HCT116 (cell line): ENCODE measurements at regions not wholly inside any gene's neighbourhood (a gene's known extent, or its start where the extent isn't known, plus 50 kb on each side); places are given as distances from the start of the nearest gene placed in this dataset.

Experiments used
- ATAC-seq: fragments of 200-7000 bp; cut with Tn5 transposase; 2 replicates; pipeline ENCODE4 v1.9.1; 2020; ENCODE audit warnings: mild to moderate bottlenecking, moderate library complexity
- BruUV-seq: library from RNA; stranded (reverse); fragments of 400-500 nt; replicated peaks from 2 replicates; lab custom pipeline; 2021; lab: Mats Ljungman, UMichigan
- CTCF ChIA-PET: fragments of 300-600 bp; sonication (Branson Sonifier 250); formaldehyde crosslinking; loops from one replicate; lab custom pipeline; 2021; ENCODE audit warnings: antibody characterized with exemption; lab: Charles Lee
- POLR2A ChIA-PET: fragments of 300-600, 350-600 bp; sonication (Branson Sonifier 250); formaldehyde crosslinking; loops from one replicate; lab custom pipeline; 2021; ENCODE audit warnings: antibody characterized with exemption; lab: Charles Lee
- RAD21 ChIA-PET, 2 experiments: fragments of 300-600 bp; sonication (Branson Sonifier 250); formaldehyde crosslinking; loops; one replicate each; lab custom pipeline; 2023; ENCODE audit warnings: low total read pairs in 2 of 2; ENCODE audit not compliant: uncharacterized antibody in 2 of 2, unreplicated experiment in 2 of 2, low non-redundant PET in 1 of 2; lab: Charles Lee
- DNase-seq: peaks from one replicate; pipeline ENCODE4 v3.0.0-alpha.2; 2010; ENCODE audit warnings: low read depth, low spot score
- H2AFZ ChIP-seq: fragments of 200-600 bp; shearing (Covaris generic), sonication (generic); 2 replicates; pipeline ENCODE4 v1.6.1; 2017; ENCODE audit warnings: low read depth, mixed run types, mixed read lengths, antibody characterized with exemption, low read length; ENCODE audit not compliant: poor library complexity, severe bottlenecking
- H3K27ac ChIP-seq: 2 replicates; pipeline ENCODE4 v1.5.1; 2012; ENCODE audit warnings: low read depth, low read length
- H3K27me3 ChIP-seq: fragments of 200-600 bp; sonication (generic); 2 replicates; pipeline ENCODE4 v1.6.1; 2016; ENCODE audit warnings: mixed run types, low read length, mixed read lengths; ENCODE audit not compliant: insufficient read depth
- H3K36me3 ChIP-seq, 2 experiments: fragments of 200-500 bp in 1 of 2; fragments of 200-600 bp in 1 of 2; sonication (Bioruptor generic) in 1 of 2; sonication (generic) in 1 of 2; 2 replicates each; pipeline versions ENCODE4 v1.5.1 to v1.6.1; 2014 to 2016; ENCODE audit warnings: low read length in 2 of 2, inconsistent platforms in 1 of 2, mixed read lengths in 1 of 2, mixed run types in 1 of 2; ENCODE audit not compliant: insufficient read depth in 2 of 2, control insufficient read depth in 1 of 2
- H3K4me1 ChIP-seq, 2 experiments: fragments of 200-600 bp in 1 of 2; sonication (generic) in 1 of 2; 2 replicates each; pipeline versions ENCODE4 v1.5.1 to v1.6.1; 2012 to 2017; ENCODE audit warnings: low read length in 2 of 2, inconsistent platforms in 1 of 2, mild to moderate bottlenecking in 1 of 2, mixed read lengths in 1 of 2, mixed run types in 1 of 2, moderate library complexity in 1 of 2; ENCODE audit not compliant: insufficient read depth in 2 of 2, control insufficient read depth in 1 of 2
- H3K4me2 ChIP-seq: fragments of 200-600 bp; sonication (generic); 2 replicates; pipeline ENCODE4 v1.6.1; 2017; ENCODE audit warnings: mixed run types, low read length, mixed read lengths
- H3K4me3 ChIP-seq, 2 experiments: fragments of 200-600 bp in 1 of 2; sonication (generic) in 1 of 2; replicated peaks in 1 of 2; 2 replicates each; pipeline ENCODE4 v1.5.1; 2011 to 2016; ENCODE audit warnings: low read length in 2 of 2, control low read depth in 1 of 2, low read depth in 1 of 2, mild to moderate bottlenecking in 1 of 2, mixed read lengths in 1 of 2, mixed run types in 1 of 2
- H3K79me2 ChIP-seq: fragments of 200-600 bp; sonication (generic); 2 replicates; pipeline ENCODE4 v1.6.1; 2017; ENCODE audit warnings: mild to moderate bottlenecking, mixed run types, low read length, moderate library complexity, mixed read lengths; ENCODE audit not compliant: insufficient read depth
- H3K9ac ChIP-seq: fragments of 200-600 bp; sonication (generic); 2 replicates; pipeline ENCODE4 v1.6.1; 2016; ENCODE audit warnings: low read length, mixed read lengths
- H3K9me2 ChIP-seq: fragments of 200-600 bp; sonication (generic), shearing (Covaris generic); 2 replicates; pipeline ENCODE4 v1.6.1; 2017; ENCODE audit warnings: mixed run types, mild to moderate bottlenecking, moderate library complexity; ENCODE audit not compliant: insufficient read depth
- H3K9me3 ChIP-seq, 2 experiments: fragments of 200-500 bp in 1 of 2; fragments of 200-600 bp in 1 of 2; sonication (Bioruptor generic) in 1 of 2; sonication (generic) in 1 of 2; 2 replicates each; pipeline ENCODE4 v1.6.1; 2014 to 2017; ENCODE audit warnings: low read length in 2 of 2, mixed read lengths in 2 of 2, inconsistent platforms in 1 of 2, low read depth in 1 of 2, mild to moderate bottlenecking in 1 of 2, mixed run types in 1 of 2, moderate library complexity in 1 of 2; ENCODE audit not compliant: control insufficient read depth in 1 of 2, insufficient read depth in 1 of 2
- H4K20me1 ChIP-seq: fragments of 200-600 bp; sonication (generic), shearing (Covaris generic); 2 replicates; pipeline ENCODE4 v1.6.1; 2017; ENCODE audit warnings: mixed run types, mild to moderate bottlenecking, moderate library complexity; ENCODE audit not compliant: insufficient read depth
- ELF1 ChIP-seq: IDR thresholded peaks from 2 replicates; pipeline ENCODE4 v1.6.1; 2012; ENCODE audit warnings: low read depth, borderline replicate concordance
- EZH2 ChIP-seq: fragments of 200-600 bp; sonication (generic); IDR thresholded peaks from 2 replicates; pipeline ENCODE4 v1.6.1; 2017; ENCODE audit warnings: antibody characterized with exemption, mixed run types
- EZH2phosphoT487 ChIP-seq: fragments of 200-600 bp; IDR thresholded peaks from 2 replicates; pipeline ENCODE4 v1.6.1; 2018; ENCODE audit warnings: antibody characterized with exemption, borderline replicate concordance
- POLR2A ChIP-seq: IDR thresholded peaks from 2 replicates; pipeline ENCODE4 v1.7.0; 2011; ENCODE audit warnings: borderline replicate concordance; ENCODE audit not compliant: insufficient read depth, insufficient read length; ENCODE audit errors: extremely low read depth
- RAD21 ChIP-seq: IDR thresholded peaks from 2 replicates; pipeline ENCODE4 v1.6.1; 2012; ENCODE audit warnings: low read depth, mild to moderate bottlenecking
- SP1 ChIP-seq: IDR thresholded peaks from 2 replicates; pipeline ENCODE4 v1.6.1; 2012; ENCODE audit warnings: low read depth
- TCF7L2 ChIP-seq: IDR thresholded peaks from 2 replicates; pipeline ENCODE4 v1.7.0; 2011; ENCODE audit warnings: borderline replicate concordance, inconsistent platforms; ENCODE audit not compliant: insufficient read depth, insufficient read length; ENCODE audit errors: extremely low read depth
- YY1 ChIP-seq: IDR thresholded peaks from 2 replicates; pipeline ENCODE4 v1.6.1; 2011; ENCODE audit warnings: low read length, low read depth, moderate library complexity, mild to moderate bottlenecking; ENCODE audit not compliant: insufficient replicate concordance; ENCODE audit errors: extremely low read depth
- ZBTB33 ChIP-seq: IDR thresholded peaks from 2 replicates; pipeline ENCODE4 v1.6.1; 2011; ENCODE audit warnings: mild to moderate bottlenecking, low read length, moderate library complexity; ENCODE audit not compliant: insufficient replicate concordance; ENCODE audit errors: extremely low read depth
- ZFX ChIP-seq: fragments of 450-650 bp; IDR thresholded peaks from 2 replicates; pipeline ENCODE4 v1.6.1; 2017
- ZNF274 ChIP-seq: fragments of 200-500 bp; sonication (Bioruptor generic); IDR thresholded peaks from 2 replicates; pipeline ENCODE4 v1.6.1; 2014; ENCODE audit warnings: mild to moderate bottlenecking, low read depth, low read length, inconsistent platforms
- intact Hi-C: fragments of 100-400 bp; cut with micrococcal nuclease; formaldehyde crosslinking; loops from 2 replicates; pipeline ENCODE4 v1.10.0; 2022
- TF ChIP-seq, protein P1 (sequence below), 3 experiments: fragments of 200-600 bp in 1 of 3; sonication (generic) in 1 of 3; IDR thresholded peaks in 2 of 3; conservative IDR thresholded peaks in 1 of 3; 2 replicates each; pipeline ENCODE4 v1.5.1; 2012 to 2017; ENCODE audit warnings: low read depth in 2 of 3, low read length in 2 of 3, antibody characterized with exemption in 1 of 3, borderline replicate concordance in 1 of 3, control low read depth in 1 of 3, mild to moderate bottlenecking in 1 of 3, mixed read lengths in 1 of 3, mixed run types in 1 of 3, moderate library complexity in 1 of 3; ENCODE audit not compliant: insufficient read depth in 1 of 3
- TF ChIP-seq, protein P2 (sequence below): IDR thresholded peaks from 2 replicates; pipeline ENCODE4 v1.6.1; 2012

- Histone ChIP-seq H3K27me3 (no peaks in the 10 kb centered on the region), H3K36me3 (no peaks in the 10 kb centered on the region), H3K9me3 (no peaks in the 10 kb centered on the region; a peak in 1 of 4 replicates), H3K4me2 (no peak overlapping the region), H3K9me2 (no peaks in the 10 kb centered on the region), H3K9ac (no peak overlapping the region), H4K20me1 (no peaks in the 10 kb centered on the region), H3K27ac (no peak overlapping the region), H3K79me2 (no peaks in the 10 kb centered on the region), H3K4me1 (no peaks in the 10 kb centered on the region), H2AFZ (no peak overlapping the region), H3K4me3 (no peak overlapping the region)
- ChIA-PET RAD21 (no interaction called here), CTCF (no interaction called here), POLR2A (no interaction called here)
- BruUV-seq = no TSS peak
- TF ChIP-seq ZFX (no peak), RAD21 (peak; percentile 33; the same call in 1 of the 2 replicates)
- TF ChIP-seq, protein P1, sequence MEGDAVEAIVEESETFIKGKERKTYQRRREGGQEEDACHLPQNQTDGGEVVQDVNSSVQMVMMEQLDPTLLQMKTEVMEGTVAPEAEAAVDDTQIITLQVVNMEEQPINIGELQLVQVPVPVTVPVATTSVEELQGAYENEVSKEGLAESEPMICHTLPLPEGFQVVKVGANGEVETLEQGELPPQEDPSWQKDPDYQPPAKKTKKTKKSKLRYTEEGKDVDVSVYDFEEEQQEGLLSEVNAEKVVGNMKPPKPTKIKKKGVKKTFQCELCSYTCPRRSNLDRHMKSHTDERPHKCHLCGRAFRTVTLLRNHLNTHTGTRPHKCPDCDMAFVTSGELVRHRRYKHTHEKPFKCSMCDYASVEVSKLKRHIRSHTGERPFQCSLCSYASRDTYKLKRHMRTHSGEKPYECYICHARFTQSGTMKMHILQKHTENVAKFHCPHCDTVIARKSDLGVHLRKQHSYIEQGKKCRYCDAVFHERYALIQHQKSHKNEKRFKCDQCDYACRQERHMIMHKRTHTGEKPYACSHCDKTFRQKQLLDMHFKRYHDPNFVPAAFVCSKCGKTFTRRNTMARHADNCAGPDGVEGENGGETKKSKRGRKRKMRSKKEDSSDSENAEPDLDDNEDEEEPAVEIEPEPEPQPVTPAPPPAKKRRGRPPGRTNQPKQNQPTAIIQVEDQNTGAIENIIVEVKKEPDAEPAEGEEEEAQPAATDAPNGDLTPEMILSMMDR (IDR thresholded peaks at IDR 0.05 in 2 of 3, conservative IDR thresholded peaks at IDR 0.05 in 1 of 3; ENCODE audit: borderline replicate concordance in 1 of 3, insufficient read depth in 1 of 3, low read depth in 2 of 3, low read length in 2 of 3) = peak in 2 of 3 experiments; percentile 17 to 23; a peak in 2 of 6 replicates
- peak; percentile 8 for DNase-seq
- peak; percentile 61; the same call in 1 of the 2 replicates for ATAC-seq
- intact Hi-C loops = no loop called here
Observed at GRCh38 chr19:34017024-34017423, 155.3 kb upstream of the LSM14A start.

DNA sequence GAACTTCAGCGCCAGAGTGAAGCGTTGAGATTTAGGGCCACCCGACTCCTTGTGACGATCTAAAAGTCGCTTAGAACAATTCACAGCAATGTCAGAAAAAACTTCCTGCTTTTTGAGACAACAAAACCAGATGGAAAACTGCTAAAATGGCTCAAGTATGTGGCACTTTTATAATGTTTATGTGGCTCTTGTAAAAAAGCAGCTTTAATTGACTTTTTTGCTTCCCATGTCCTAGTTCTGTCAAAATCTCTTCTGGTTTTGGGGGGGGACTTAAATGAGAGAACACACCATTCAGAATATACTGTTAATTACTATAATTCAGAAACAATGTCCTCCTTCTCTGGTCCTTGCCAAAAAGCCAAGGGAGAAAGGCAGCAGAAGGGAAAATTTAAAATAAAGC, 154.7 kb upstream of the LSM14A start:
- Histone ChIP-seq H3K9me2 (no peaks in the 10 kb centered on the region), H3K79me2 (no peaks in the 10 kb centered on the region), H3K4me1 (no peaks in the 10 kb centered on the region), H3K9me3 (peaks cover 0 to 2% of the 10 kb centered on the region in 2 experiments; a peak in 3 of 4 replicates), H3K27ac (no peak overlapping the region), H3K4me2 (no peak overlapping the region), H3K9ac (no peak overlapping the region), H4K20me1 (no peaks in the 10 kb centered on the region), H3K27me3 (no peaks in the 10 kb centered on the region), H3K36me3 (no peaks in the 10 kb centered on the region), H3K4me3 (no peak overlapping the region), H2AFZ (no peak overlapping the region)
- ChIA-PET POLR2A (no interaction called here), CTCF (no interaction called here), RAD21 (no interaction called here)
- no peak for ATAC-seq
- no TSS peak for BruUV-seq
- DNase-seq = no peak
- intact Hi-C loops = no loop called here
- no peak for TF ChIP-seq TCF7L2
- no peak for TF ChIP-seq ZBTB33
- no peak for TF ChIP-seq YY1
- TF ChIP-seq POLR2A = no peak
- TF ChIP-seq, protein P2, sequence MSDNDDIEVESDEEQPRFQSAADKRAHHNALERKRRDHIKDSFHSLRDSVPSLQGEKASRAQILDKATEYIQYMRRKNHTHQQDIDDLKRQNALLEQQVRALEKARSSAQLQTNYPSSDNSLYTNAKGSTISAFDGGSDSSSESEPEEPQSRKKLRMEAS = no peak
- TF ChIP-seq ZNF274 = no peak
- no peak for TF ChIP-seq EZH2phosphoT487
- no peak for TF ChIP-seq EZH2
- TF ChIP-seq RAD21 = no peak
- TF ChIP-seq SP1 = no peak
- TF ChIP-seq ELF1 = no peak
